Astrocyte of the cerebellum (primary cell): ENCODE measurements at regions not wholly inside any gene's neighbourhood (a gene's known extent, or its start where the extent isn't known, plus 50 kb on each side); places are given as distances from the start of the nearest gene placed in this dataset.
A peak's percentile ranks its signal among the peaks of the same experiment; 100 is the strongest.

Experiments used
- DNase-seq: peaks from one replicate; pipeline ENCODE4 v3.0.0-alpha.2; 2011; ENCODE audit warnings: low read depth
- H3K4me3 ChIP-seq: 2 replicates; pipeline ENCODE4 v1.5.1; 2011; ENCODE audit warnings: mild to moderate bottlenecking, low read depth, low read length, moderate library complexity
- CTCF ChIP-seq: IDR thresholded peaks from 2 replicates; pipeline ENCODE4 v1.5.1; 2012; ENCODE audit warnings: low read length, low read depth, moderate library complexity, mild to moderate bottlenecking; ENCODE audit errors: missing control alignments
- in situ Hi-C: cut with HindIII; loops from 2 replicates; pipeline ENCODE4 v1.10.0; 2017; ENCODE audit warnings: low sequenced_read_pairs

- in situ Hi-C loops, result no loop called here
- no peak for DNase-seq
- no peak for TF ChIP-seq CTCF
- H3K4me3 ChIP-seq, result no peak overlapping the region
Measured at GRCh38 chr18:27616324-27616723, 431.2 kb upstream of the CHST9 start.

GRCh38 chr18:27614951-27615844 is 430.1 kb upstream of the CHST9 start:
- TF ChIP-seq CTCF, result no peak
- in situ Hi-C loops, result no loop called here
- no peak for DNase-seq
- H3K4me3 ChIP-seq, result no peak overlapping the region

- TF ChIP-seq CTCF, result no peak
- DNase-seq, result peak; percentile 19
Measured at GRCh38 chr18:27609221-27609620, 424.1 kb upstream of the CHST9 start.

GRCh38 chr18:27608742-27609141 is 423.6 kb upstream of the CHST9 start:
- peak; percentile 32 for TF ChIP-seq CTCF
- DNase-seq, result no peak
- in situ Hi-C loops, result no loop called here
- H3K4me3 ChIP-seq, result no peak overlapping the region

More at GRCh38 chr18:27609221-27609620, 424.1 kb upstream of the CHST9 start:
- H3K4me3 ChIP-seq, result no peak overlapping the region
- in situ Hi-C loops, result no loop called here

- in situ Hi-C loops, result no loop called here
- no peak for TF ChIP-seq CTCF
- no peak for DNase-seq
- H3K4me3 ChIP-seq, result no peak overlapping the region
Measured at GRCh38 chr18:27608174-27608573, 423.1 kb upstream of the CHST9 start.

GRCh38 chr18:27606741-27607140 is 421.6 kb upstream of the CHST9 start:
- H3K4me3 ChIP-seq, result no peak overlapping the region
- no peak for TF ChIP-seq CTCF
- no peak for DNase-seq
- in situ Hi-C loops, result no loop called here
